Stomach (tissue), 4 donors: ENCODE measurements at regions not wholly inside any gene's neighbourhood (a gene's known extent, or its start where the extent isn't known, plus 50 kb on each side); places are given as distances from the start of the nearest gene placed in this dataset.

Source experiments
- POLR2AphosphoS5 ChIP-seq, 3 donors: sonication (generic); formaldehyde crosslinking; IDR thresholded peaks; one replicate each; pipeline ENCODE4 v1.6.1; 2016; ENCODE audit warnings: antibody characterized with exemption in 3 of 3
- TF ChIP-seq, protein P1 (sequence below), 7 experiments: fragments of 450-650 bp in 4 of 7; fragments of 200-600 bp in 3 of 7; sonication (generic) in 3 of 7; IDR thresholded peaks; one replicate each; pipeline ENCODE4 v1.5.1; 2016 to 2019; ENCODE audit warnings: antibody characterized with exemption in 7 of 7, control low read depth in 2 of 7, mild to moderate bottlenecking in 1 of 7

DNA sequence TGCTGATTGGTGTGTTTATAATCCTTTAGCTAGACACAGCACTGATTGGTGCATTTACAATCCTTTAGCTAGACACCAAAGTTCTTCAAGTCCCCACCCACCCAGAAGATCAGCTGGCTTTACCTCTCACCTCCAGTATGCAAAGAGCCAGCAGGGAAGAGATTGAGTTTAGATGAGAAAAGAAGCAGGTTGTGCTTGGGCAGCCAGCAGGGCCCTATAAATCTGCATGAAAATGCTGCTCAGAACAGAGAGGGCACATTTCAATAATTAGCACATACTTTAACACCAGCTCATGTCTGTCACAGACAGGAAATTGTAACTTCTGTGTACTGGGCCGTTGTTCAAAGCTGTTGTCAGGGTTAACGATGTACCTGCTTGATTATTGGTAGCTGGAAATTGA lies 1204.3 kb downstream of the UQCRFS1 start:
- TF ChIP-seq POLR2AphosphoS5 (IDR thresholded peaks at IDR 0.05), result no peak
- TF ChIP-seq, protein P1, sequence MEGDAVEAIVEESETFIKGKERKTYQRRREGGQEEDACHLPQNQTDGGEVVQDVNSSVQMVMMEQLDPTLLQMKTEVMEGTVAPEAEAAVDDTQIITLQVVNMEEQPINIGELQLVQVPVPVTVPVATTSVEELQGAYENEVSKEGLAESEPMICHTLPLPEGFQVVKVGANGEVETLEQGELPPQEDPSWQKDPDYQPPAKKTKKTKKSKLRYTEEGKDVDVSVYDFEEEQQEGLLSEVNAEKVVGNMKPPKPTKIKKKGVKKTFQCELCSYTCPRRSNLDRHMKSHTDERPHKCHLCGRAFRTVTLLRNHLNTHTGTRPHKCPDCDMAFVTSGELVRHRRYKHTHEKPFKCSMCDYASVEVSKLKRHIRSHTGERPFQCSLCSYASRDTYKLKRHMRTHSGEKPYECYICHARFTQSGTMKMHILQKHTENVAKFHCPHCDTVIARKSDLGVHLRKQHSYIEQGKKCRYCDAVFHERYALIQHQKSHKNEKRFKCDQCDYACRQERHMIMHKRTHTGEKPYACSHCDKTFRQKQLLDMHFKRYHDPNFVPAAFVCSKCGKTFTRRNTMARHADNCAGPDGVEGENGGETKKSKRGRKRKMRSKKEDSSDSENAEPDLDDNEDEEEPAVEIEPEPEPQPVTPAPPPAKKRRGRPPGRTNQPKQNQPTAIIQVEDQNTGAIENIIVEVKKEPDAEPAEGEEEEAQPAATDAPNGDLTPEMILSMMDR (IDR thresholded peaks at IDR 0.05), result no peak
